GM12878 (cell line): ENCODE measurements at regions not wholly inside any gene's neighbourhood (a gene's known extent, or its start where the extent isn't known, plus 50 kb on each side); places are given as distances from the start of the nearest gene placed in this dataset.

Experiments used
- CREB1 ChIP-seq: IDR thresholded peaks from 2 replicates; pipeline ENCODE4 v1.6.1; 2012; ENCODE audit warnings: low read depth, mild to moderate bottlenecking, inconsistent platforms
- MXI1 ChIP-seq: fragments of 150-350 bp; IDR thresholded peaks from 2 replicates; pipeline ENCODE4 v1.6.1; 2011; ENCODE audit warnings: low read depth, mild to moderate bottlenecking, inconsistent platforms, low read length, improper control_type of control experiment
- POLR2A ChIP-seq: IDR thresholded peaks from 2 replicates; pipeline ENCODE4 v1.6.1; 2011; ENCODE audit warnings: low read depth, mild to moderate bottlenecking, low read length
- SPI1 ChIP-seq: IDR thresholded peaks from 2 replicates; pipeline ENCODE4 v1.6.1; 2011; ENCODE audit warnings: low read depth, mild to moderate bottlenecking, low read length, moderate library complexity, borderline replicate concordance; ENCODE audit not compliant: insufficient read depth
- TCF12 ChIP-seq: IDR thresholded peaks from 2 replicates; pipeline ENCODE4 v1.6.1; 2011; ENCODE audit warnings: low read depth, mild to moderate bottlenecking, low read length
- TF ChIP-seq, protein P1 (sequence below): IDR thresholded peaks from 2 replicates; pipeline ENCODE4 v1.6.1; 2012; ENCODE audit warnings: improper control_type of control experiment, low read depth, low read length; ENCODE audit not compliant: insufficient replicate concordance

DNA sequence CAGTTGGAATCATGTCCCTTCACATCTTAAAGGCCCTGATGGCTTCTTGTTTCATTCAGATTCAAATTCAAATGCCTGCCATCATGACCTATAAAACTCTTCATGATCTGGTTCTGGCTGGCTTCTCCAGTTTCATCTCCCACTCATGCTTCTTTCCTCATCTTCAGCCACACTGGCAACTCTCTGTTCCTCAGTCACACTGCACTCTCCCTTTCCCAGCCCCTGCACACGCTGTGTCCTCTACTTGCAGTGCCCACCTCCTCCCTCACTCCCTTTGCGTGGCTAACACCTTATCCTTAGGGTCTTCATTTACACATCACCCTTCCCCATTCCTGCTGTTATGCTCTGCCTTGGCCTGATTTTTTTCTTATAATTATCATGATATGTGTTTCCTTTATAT is 120.6 kb upstream of the LMO4 start:
- TF ChIP-seq CREB1 (no peak), MXI1 (no peak), SPI1 (no peak), POLR2A (no peak), TCF12 (no peak)
- TF ChIP-seq, protein P1, sequence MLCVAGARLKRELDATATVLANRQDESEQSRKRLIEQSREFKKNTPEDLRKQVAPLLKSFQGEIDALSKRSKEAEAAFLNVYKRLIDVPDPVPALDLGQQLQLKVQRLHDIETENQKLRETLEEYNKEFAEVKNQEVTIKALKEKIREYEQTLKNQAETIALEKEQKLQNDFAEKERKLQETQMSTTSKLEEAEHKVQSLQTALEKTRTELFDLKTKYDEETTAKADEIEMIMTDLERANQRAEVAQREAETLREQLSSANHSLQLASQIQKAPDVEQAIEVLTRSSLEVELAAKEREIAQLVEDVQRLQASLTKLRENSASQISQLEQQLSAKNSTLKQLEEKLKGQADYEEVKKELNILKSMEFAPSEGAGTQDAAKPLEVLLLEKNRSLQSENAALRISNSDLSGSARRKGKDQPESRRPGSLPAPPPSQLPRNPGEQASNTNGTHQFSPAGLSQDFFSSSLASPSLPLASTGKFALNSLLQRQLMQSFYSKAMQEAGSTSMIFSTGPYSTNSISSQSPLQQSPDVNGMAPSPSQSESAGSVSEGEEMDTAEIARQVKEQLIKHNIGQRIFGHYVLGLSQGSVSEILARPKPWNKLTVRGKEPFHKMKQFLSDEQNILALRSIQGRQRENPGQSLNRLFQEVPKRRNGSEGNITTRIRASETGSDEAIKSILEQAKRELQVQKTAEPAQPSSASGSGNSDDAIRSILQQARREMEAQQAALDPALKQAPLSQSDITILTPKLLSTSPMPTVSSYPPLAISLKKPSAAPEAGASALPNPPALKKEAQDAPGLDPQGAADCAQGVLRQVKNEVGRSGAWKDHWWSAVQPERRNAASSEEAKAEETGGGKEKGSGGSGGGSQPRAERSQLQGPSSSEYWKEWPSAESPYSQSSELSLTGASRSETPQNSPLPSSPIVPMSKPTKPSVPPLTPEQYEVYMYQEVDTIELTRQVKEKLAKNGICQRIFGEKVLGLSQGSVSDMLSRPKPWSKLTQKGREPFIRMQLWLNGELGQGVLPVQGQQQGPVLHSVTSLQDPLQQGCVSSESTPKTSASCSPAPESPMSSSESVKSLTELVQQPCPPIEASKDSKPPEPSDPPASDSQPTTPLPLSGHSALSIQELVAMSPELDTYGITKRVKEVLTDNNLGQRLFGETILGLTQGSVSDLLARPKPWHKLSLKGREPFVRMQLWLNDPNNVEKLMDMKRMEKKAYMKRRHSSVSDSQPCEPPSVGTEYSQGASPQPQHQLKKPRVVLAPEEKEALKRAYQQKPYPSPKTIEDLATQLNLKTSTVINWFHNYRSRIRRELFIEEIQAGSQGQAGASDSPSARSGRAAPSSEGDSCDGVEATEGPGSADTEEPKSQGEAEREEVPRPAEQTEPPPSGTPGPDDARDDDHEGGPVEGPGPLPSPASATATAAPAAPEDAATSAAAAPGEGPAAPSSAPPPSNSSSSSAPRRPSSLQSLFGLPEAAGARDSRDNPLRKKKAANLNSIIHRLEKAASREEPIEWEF = no peak
